H1 (cell line): ENCODE measurements at regions not wholly inside any gene's neighbourhood (a gene's known extent, or its start where the extent isn't known, plus 50 kb on each side); places are given as distances from the start of the nearest gene placed in this dataset.

ENCODE experiments used
- CHD7 ChIP-seq: fragments of 300-600 bp; sonication (generic); IDR thresholded peaks from 2 replicates; pipeline ENCODE4 v1.7.1; 2012; ENCODE audit warnings: low read length, moderate library complexity, mild to moderate bottlenecking, inconsistent platforms; ENCODE audit not compliant: insufficient replicate concordance
- CTBP2 ChIP-seq: IDR thresholded peaks from 2 replicates; pipeline ENCODE4 v1.7.0; 2011; ENCODE audit warnings: borderline replicate concordance, mild to moderate bottlenecking, moderate library complexity, mixed read lengths, low read length; ENCODE audit not compliant: insufficient read depth, insufficient read length

DNA sequence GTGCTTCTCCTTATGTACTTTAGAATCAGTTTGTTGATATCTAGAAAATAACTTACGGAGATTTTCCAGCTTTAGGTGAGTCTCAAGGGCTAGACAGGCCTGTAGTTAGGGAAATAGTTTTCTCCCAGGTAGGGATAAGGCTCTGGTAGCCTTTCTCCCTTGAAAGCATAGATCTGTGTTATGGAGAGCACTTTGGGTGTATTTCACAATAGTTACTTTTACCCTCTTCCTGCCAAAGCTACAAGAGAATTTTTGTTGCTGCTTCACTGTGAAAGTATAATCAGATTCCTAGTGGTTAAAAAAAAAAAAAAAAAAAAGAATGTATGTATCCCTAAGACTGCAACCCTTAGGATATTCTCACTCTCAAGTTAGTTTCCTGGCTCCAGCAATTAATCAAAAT is 267.5 kb downstream of the PIK3C3 start (continued):
- TF ChIP-seq CHD7: no peak
- no peak for TF ChIP-seq CTBP2
